ENCODE measurements at regions not wholly inside any gene's neighbourhood (a gene's known extent, or its start where the extent isn't known, plus 50 kb on each side); places are given as distances from the start of the nearest gene placed in this dataset.

DNA sequence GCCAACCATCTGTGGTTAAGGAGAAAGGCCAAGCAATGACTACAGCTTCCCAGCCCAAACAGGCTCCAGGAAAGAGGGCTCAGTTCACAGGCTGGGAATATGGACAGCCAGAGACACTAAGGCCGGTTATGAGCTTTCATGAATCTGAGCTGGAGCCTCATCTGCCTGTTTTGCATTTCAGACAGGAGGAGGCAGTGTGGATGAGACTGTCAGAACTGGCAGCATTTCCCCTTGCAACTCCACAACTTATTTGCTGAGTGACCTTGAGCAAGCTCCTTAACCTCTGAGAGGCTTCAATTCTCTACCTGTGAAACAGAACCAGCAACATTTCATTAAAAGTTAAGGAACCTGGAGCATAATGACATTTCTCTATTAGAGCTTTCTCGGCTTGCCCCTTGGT is 264.0 kb downstream of the ETS1 start:
- Mint-ChIP-seq H3K4me1 (peaks cover 89% of the 10 kb centered on the region), H3K4me3 (peak overlapping the region; percentile 54), H3K27me3 (no peaks in the 10 kb centered on the region), H3K9me3 (peaks cover 10% of the 10 kb centered on the region), H3K27ac (peak overlapping the region; percentile 89), H3K36me3 (peaks cover 5% of the 10 kb centered on the region)

DNA sequence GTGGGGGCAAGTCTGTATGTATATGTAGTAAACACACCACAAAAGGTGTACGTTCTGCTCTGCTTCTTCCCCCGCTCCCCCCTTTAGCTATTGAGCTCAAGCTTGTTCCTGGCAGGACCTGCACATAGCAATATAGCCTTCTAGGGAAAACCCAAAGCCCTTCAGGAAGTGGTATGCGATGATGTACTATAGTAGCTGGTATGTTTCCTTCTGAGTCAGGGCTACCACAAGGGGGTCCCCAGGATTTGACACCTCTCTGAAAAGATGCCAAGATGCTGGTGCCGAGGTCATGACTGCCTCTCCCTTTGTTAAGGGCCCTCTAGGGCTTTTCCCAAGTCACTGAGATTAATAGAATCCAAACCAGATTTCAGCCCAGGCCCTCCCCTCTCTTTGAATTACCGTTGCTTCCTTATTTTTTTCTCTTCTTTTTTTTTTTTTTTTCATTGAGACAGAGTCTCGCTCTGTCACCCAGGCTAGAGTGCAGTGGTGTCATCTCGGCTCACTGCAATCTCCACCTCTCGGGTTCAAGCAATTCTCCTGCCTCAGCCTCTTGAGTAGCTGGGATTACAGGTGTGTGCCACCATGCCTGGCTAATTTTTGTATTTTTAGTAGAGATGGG is 268.4 kb downstream of the ETS1 start:
- peaks cover 28% of the 10 kb centered on the region for H3K36me3 Mint-ChIP-seq
- H3K4me1 Mint-ChIP-seq, result peaks cover 84% of the 10 kb centered on the region
- peak overlapping the region; percentile 91 for H3K27ac Mint-ChIP-seq
- peak overlapping the region; percentile 23 for H3K4me3 Mint-ChIP-seq
- no peaks in the 10 kb centered on the region for H3K27me3 Mint-ChIP-seq
- peaks cover 31% of the 10 kb centered on the region for H3K9me3 Mint-ChIP-seq

GRCh38 chr11:128316541-128317227 is 270.7 kb downstream of the ETS1 start:
- H3K36me3 Mint-ChIP-seq, result peaks cover 31% of the 10 kb centered on the region
- H3K4me3 Mint-ChIP-seq, result peak overlapping the region; percentile 43
- H3K4me1 Mint-ChIP-seq, result peaks cover 81% of the 10 kb centered on the region
- no peaks in the 10 kb centered on the region for H3K27me3 Mint-ChIP-seq
- peaks cover 32% of the 10 kb centered on the region for H3K9me3 Mint-ChIP-seq
- H3K27ac Mint-ChIP-seq, result peak overlapping the region; percentile 55

DNA sequence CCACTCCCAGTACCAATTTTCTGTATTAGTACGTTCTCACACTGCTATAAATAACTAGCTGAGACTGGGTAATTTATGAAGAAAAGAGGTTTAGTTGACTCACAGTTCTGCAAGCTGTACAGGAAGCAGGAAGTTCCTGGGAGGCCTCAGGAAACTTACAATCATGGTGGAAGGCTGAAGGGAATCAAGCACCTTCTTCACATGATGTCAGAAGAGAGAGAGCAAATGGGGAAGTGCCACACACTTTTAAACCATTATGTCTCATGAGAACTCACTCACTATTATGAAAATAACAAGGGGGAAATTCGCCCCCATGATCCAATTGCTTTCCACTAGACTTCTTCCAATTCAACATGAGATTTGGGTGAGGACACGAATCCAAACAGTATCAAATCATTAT is 271.4 kb downstream of the ETS1 start:
- Mint-ChIP-seq H3K27me3 (no peaks in the 10 kb centered on the region), H3K9me3 (peaks cover 26% of the 10 kb centered on the region), H3K4me3 (no peak overlapping the region), H3K27ac (peak overlapping the region; percentile 84), H3K4me1 (peaks cover 83% of the 10 kb centered on the region), H3K36me3 (peaks cover 31% of the 10 kb centered on the region)

DNA sequence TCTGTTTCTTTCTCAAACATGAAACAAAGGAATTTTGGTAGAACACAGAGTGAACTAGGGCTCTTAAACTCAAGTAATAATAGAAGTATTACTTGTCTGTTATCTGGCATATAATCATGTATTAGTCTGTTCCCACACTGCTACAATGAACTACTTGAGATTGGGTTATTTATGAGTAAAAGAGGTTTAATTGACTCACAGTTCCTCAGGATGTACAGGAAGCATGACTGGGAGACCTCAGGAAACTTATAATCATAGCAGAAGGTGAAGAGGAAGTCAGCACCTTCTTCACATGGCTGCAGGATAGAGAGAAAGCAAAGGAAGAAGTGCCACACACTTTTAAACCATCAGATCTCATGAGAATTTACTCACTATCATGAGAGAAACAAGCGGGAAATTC is 273.4 kb downstream of the ETS1 start:
- Mint-ChIP-seq H3K4me3 (peak overlapping the region; percentile 9), H3K4me1 (peaks cover 89% of the 10 kb centered on the region), H3K27me3 (no peaks in the 10 kb centered on the region), H3K36me3 (peaks cover 31% of the 10 kb centered on the region), H3K27ac (peak overlapping the region; percentile 47), H3K9me3 (peaks cover 28% of the 10 kb centered on the region)

DNA sequence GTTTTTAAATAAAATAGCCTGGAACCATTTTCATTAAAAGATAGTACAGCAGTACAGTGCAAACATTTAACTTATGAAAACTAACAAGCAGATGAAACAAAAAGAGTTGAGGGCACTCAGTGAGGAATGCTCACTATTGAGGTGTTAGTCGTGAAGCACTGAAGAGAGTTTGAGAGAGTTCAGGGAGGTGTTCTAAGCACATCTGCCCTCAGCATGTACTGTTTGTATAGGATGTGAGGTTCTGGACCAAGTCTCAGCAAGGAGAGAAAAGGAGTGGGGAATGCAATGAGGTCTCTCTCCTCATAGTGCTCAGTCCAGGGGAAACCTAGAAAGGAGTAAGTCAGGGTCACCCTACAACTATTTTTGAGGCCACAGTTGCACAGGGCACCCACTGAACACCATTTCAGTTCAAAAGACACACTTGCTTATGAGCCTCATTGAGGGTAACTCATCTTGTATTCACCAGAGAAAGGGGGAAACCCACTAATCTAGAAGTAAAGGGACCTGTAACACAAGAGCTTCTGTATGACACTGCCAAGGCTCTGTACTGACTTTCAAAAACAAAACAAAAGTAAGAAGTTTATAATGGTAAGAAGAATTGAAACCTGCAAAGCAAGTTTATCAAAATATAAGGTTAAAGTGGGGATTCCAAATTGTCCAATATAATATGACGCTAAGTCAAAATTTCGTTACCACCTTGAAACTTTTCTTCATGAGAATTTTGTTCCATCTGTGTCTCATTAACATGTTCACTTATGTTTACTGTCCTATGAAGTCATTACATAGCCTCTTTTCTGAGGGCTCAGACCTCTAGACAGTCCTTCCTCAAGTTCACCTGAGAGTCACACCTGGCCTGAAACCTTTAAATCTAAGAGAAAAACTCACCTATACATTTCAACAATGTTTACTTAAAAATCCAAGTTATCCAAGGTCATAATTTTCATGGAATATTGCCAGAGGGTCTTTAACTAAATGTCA is 275.3 kb downstream of the ETS1 start:
- Mint-ChIP-seq H3K36me3 (peaks cover 25% of the 10 kb centered on the region), H3K27ac (peak overlapping the region; percentile 87)

GRCh38 chr11:128310676-128311445 is 276.5 kb downstream of the ETS1 start:
- peaks cover 20% of the 10 kb centered on the region for H3K36me3 Mint-ChIP-seq
- peak overlapping the region; percentile 94 for H3K27ac Mint-ChIP-seq
- no peaks in the 10 kb centered on the region for H3K27me3 Mint-ChIP-seq
- H3K4me1 Mint-ChIP-seq, result peaks cover 90% of the 10 kb centered on the region
- peaks cover 24% of the 10 kb centered on the region for H3K9me3 Mint-ChIP-seq
- peak overlapping the region; percentile 49 for H3K4me3 Mint-ChIP-seq

More for the DNA sequence above, 275.3 kb downstream of the ETS1 start:
- H3K27me3 Mint-ChIP-seq, result no peaks in the 10 kb centered on the region
- peak overlapping the region; percentile 59 for H3K4me3 Mint-ChIP-seq
- H3K9me3 Mint-ChIP-seq, result peaks cover 27% of the 10 kb centered on the region
- H3K4me1 Mint-ChIP-seq, result peaks cover 89% of the 10 kb centered on the region

DNA sequence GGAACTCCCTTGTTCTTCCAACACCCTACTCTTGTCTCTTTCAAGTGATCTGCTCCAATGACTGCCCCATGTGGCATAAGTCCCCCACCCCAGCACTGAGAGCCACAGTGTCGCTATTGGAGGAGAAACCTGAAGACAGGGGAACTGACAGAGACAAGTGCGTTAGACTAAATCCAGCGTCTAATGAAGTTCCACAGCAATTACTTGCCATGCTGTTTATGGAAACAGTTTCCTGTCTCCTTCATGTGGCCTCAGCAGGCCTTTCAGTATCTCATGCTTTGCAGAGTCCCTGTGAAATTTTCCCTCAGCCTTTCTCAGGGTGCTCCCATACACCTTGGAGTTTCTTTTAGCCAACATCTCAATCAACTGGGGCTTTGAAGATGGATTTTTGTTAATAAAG is 277.4 kb downstream of the ETS1 start:
- Mint-ChIP-seq H3K4me1 (peaks cover 93% of the 10 kb centered on the region), H3K27ac (peak overlapping the region; percentile 94), H3K27me3 (no peaks in the 10 kb centered on the region), H3K4me3 (peak overlapping the region; percentile 49), H3K9me3 (peaks cover 19% of the 10 kb centered on the region), H3K36me3 (peaks cover 13% of the 10 kb centered on the region)

DNA sequence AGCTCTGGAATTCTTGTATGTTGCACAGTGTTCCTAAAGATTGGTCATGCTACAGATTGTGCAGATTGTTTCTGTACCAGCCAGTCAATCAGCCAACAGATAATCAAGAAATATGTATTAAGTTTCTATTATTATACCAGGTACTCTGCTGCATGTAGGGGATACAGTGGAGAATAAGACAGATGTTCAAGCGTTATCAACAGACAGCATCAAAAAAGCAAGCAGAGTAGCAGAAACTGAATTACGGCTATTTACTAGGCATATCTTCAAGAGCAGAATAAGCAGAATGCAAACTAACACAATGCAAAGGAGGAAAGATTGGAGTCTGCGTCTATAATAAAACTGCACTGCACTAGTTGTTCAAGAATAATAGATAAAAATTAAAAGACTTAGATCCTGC is 278.6 kb downstream of the ETS1 start:
- H3K4me1 Mint-ChIP-seq, result peaks cover 98% of the 10 kb centered on the region
- H3K36me3 Mint-ChIP-seq, result peaks cover 2% of the 10 kb centered on the region
- H3K27ac Mint-ChIP-seq, result peak overlapping the region; percentile 77
- no peaks in the 10 kb centered on the region for H3K27me3 Mint-ChIP-seq
- H3K9me3 Mint-ChIP-seq, result peaks cover 11% of the 10 kb centered on the region
- H3K4me3 Mint-ChIP-seq, result no peak overlapping the region

DNA sequence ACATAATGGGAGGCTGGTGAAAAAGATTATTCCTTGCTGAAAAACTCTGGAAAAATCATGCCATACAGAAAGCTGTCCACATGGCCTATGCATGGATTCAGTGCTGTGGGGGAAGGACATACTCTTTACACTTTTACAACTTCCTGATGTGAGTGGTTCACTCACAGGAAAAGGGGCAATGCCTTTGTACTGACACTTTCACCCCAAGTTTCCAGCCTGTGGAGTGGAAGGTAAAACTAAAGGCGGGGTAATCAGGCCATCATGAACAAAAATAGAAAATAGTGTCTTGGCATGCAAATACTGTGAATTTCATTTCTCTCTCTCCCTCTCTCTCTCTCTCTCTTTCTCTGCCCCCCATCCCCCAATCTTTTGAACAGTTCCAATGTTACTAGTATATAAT is 281.8 kb downstream of the ETS1 start:
- peaks cover 11% of the 10 kb centered on the region for H3K9me3 Mint-ChIP-seq
- H3K4me3 Mint-ChIP-seq, result peak overlapping the region; percentile 63
- no peaks in the 10 kb centered on the region for H3K36me3 Mint-ChIP-seq
- H3K27me3 Mint-ChIP-seq, result no peaks in the 10 kb centered on the region
- peaks cover 98% of the 10 kb centered on the region for H3K4me1 Mint-ChIP-seq
- H3K27ac Mint-ChIP-seq, result peak overlapping the region; percentile 93

GRCh38 chr11:128304666-128305485 is 282.5 kb downstream of the ETS1 start:
- peak overlapping the region; percentile 93 for H3K27ac Mint-ChIP-seq
- peaks cover 98% of the 10 kb centered on the region for H3K4me1 Mint-ChIP-seq
- H3K4me3 Mint-ChIP-seq, result peak overlapping the region; percentile 57

DNA sequence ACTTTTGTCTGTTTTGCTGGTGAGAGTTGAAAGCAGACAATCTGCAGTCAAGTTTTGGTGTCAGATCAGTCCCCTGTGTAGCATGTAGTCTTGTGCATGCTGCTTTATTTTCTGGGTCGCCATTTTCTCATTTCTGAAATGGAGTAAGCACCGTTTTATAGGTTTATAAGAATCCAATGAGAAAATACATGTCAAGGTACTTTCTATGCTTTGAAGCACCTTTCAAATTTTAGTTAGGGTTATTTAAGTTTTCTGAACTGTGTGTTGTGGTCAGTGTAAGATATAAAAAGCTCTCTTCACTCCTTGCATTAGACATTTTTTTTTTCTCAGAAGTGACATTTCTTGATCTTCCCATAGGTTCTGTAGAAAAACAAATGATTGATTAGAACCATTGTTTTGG is 283.2 kb downstream of the ETS1 start:
- Mint-ChIP-seq H3K4me3 (peak overlapping the region; percentile 57), H3K27ac (peak overlapping the region; percentile 93), H3K9me3 (peaks cover 11% of the 10 kb centered on the region), H3K27me3 (no peaks in the 10 kb centered on the region), H3K36me3 (no peaks in the 10 kb centered on the region), H3K4me1 (peaks cover 98% of the 10 kb centered on the region)

More at GRCh38 chr11:128304666-128305485, 282.5 kb downstream of the ETS1 start:
- no peaks in the 10 kb centered on the region for H3K27me3 Mint-ChIP-seq
- H3K36me3 Mint-ChIP-seq, result no peaks in the 10 kb centered on the region
- peaks cover 11% of the 10 kb centered on the region for H3K9me3 Mint-ChIP-seq

GRCh38 chr11:128303383-128303782 is 284.0 kb downstream of the ETS1 start:
- no peaks in the 10 kb centered on the region for H3K36me3 Mint-ChIP-seq
- H3K27me3 Mint-ChIP-seq, result no peaks in the 10 kb centered on the region
- peaks cover 98% of the 10 kb centered on the region for H3K4me1 Mint-ChIP-seq
- peak overlapping the region; percentile 93 for H3K27ac Mint-ChIP-seq
- H3K9me3 Mint-ChIP-seq, result peaks cover 4% of the 10 kb centered on the region
- no peak overlapping the region for H3K4me3 Mint-ChIP-seq

GRCh38 chr11:128302425-128303186 is 284.8 kb downstream of the ETS1 start:
- H3K4me1 Mint-ChIP-seq, result peaks cover 98% of the 10 kb centered on the region
- H3K36me3 Mint-ChIP-seq, result no peaks in the 10 kb centered on the region
- no peaks in the 10 kb centered on the region for H3K27me3 Mint-ChIP-seq
- H3K27ac Mint-ChIP-seq, result peak overlapping the region; percentile 93
- H3K4me3 Mint-ChIP-seq, result peak overlapping the region; percentile 86
- peaks cover 4% of the 10 kb centered on the region for H3K9me3 Mint-ChIP-seq

Data from activated naive CD4-positive, alpha-beta T cell treated with anti-CD3 and anti-CD28 coated beads, Interleukin-2, amount 50 U/mL, for 24 hours (primary cell).